A673 (cell line): ENCODE measurements at regions not wholly inside any gene's neighbourhood (a gene's known extent, or its start where the extent isn't known, plus 50 kb on each side); places are given as distances from the start of the nearest gene placed in this dataset.

ENCODE experiments used
- BruUV-seq: library from RNA; stranded (reverse); fragments of 400-500 nt; replicated peaks from 2 replicates; lab custom pipeline; 2021; lab: Mats Ljungman, UMichigan
- CTCF ChIA-PET: fragments of 300-600 bp; sonication (Branson Sonifier 250); formaldehyde crosslinking; loops from one replicate; lab custom pipeline; 2022; ENCODE audit warnings: antibody characterized with exemption; lab: Charles Lee
- POLR2A ChIA-PET: fragments of 300-600 bp; sonication (Branson Sonifier 250); formaldehyde crosslinking; loops from one replicate; lab custom pipeline; 2022; ENCODE audit warnings: antibody characterized with exemption; ENCODE audit not compliant: low non-redundant PET; lab: Charles Lee
- DNase-seq: peaks from one replicate; pipeline ENCODE4 v3.0.0-alpha.2; 2015; ENCODE audit warnings: low spot score
- H3K27ac ChIP-seq: fragments of 200-600 bp; sonication (generic); 2 replicates; pipeline ENCODE4 v1.5.1; 2016; ENCODE audit warnings: mixed run types, low read depth, mild to moderate bottlenecking, mixed read lengths, antibody characterized with exemption, low read length; ENCODE audit not compliant: poor library complexity, severe bottlenecking
- H3K27me3 ChIP-seq: fragments of 200-600 bp; sonication (generic); replicated peaks from 2 replicates; pipeline ENCODE4 v1.6.1; 2017; ENCODE audit warnings: mixed run types, low read depth, mild to moderate bottlenecking, mixed read lengths, antibody characterized with exemption, low read length; ENCODE audit not compliant: insufficient read depth, poor library complexity
- H3K36me3 ChIP-seq: fragments of 200-600 bp; sonication (generic); 2 replicates; pipeline ENCODE4 v1.6.1; 2016; ENCODE audit warnings: mixed run types, mild to moderate bottlenecking, mixed read lengths, antibody characterized with exemption, low read length; ENCODE audit not compliant: insufficient read depth, poor library complexity, severe bottlenecking
- H3K4me1 ChIP-seq: fragments of 200-600 bp; sonication (generic); 2 replicates; pipeline ENCODE4 v1.6.1; 2017; ENCODE audit warnings: mixed run types, mild to moderate bottlenecking, mixed read lengths, antibody characterized with exemption, low read length; ENCODE audit not compliant: insufficient read depth, poor library complexity, severe bottlenecking
- H3K4me3 ChIP-seq: fragments of 200-600 bp; sonication (generic); 2 replicates; pipeline ENCODE4 v1.5.1; 2016; ENCODE audit warnings: low read depth, mixed run types, mild to moderate bottlenecking, mixed read lengths, low read length; ENCODE audit not compliant: poor library complexity, severe bottlenecking
- H3K9me3 ChIP-seq: fragments of 200-600 bp; sonication (generic); 2 replicates; pipeline ENCODE4 v1.6.1; 2016; ENCODE audit warnings: mixed run types, low read depth, mild to moderate bottlenecking, mixed read lengths, antibody characterized with exemption, low read length; ENCODE audit not compliant: poor library complexity, severe bottlenecking
- EZH2 ChIP-seq: fragments of 200-600 bp; sonication (generic); IDR thresholded peaks from 2 replicates; pipeline ENCODE4 v1.6.1; 2017; ENCODE audit warnings: borderline replicate concordance, low read depth, mild to moderate bottlenecking, mixed read lengths, antibody characterized with exemption, low read length; ENCODE audit not compliant: poor library complexity, severe bottlenecking
- intact Hi-C: fragments of 100-400 bp; cut with micrococcal nuclease; formaldehyde crosslinking; loops from one replicate; pipeline ENCODE4 v1.10.0; 2022; ENCODE audit not compliant: unreplicated experiment
- TF ChIP-seq, protein P1 (sequence below): fragments of 300-800, 200-600 bp; sonication (generic); conservative IDR thresholded peaks from 2 replicates; pipeline ENCODE4 v1.5.1; 2017; ENCODE audit warnings: low read depth, mild to moderate bottlenecking, antibody characterized with exemption, low read length, moderate library complexity, mixed read lengths

DNA sequence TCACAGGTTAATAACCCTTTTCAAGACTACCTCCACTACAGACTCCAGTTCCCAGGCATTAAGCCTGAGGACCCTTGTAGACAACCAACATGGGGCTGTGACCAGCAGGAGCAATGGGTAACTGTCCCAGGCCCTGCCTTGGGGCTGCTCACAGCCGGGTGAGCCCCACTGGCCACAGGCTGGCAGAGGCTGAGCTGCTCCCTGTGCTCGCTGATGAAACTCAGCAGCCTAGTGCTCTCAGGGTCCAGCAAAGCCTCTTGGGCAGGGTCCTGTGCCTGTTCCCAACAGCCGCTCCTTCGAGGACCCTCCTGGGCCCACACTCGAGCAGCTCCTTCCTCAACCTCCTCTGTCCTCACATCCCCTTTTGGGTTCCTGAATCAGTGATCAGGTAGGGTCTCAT is 99.8 kb downstream of the VPREB1 start:
- BruUV-seq, result no TSS peak
- intact Hi-C loops, result no loop called here
- DNase-seq, result no peak
- no peak overlapping the region for H3K27ac ChIP-seq
- no peak overlapping the region for H3K4me3 ChIP-seq
- CTCF ChIA-PET, result no interaction called here
- no peaks in the 10 kb centered on the region for H3K9me3 ChIP-seq
- no peaks in the 10 kb centered on the region for H3K36me3 ChIP-seq
- TF ChIP-seq EZH2, result no peak
- TF ChIP-seq, protein P1, sequence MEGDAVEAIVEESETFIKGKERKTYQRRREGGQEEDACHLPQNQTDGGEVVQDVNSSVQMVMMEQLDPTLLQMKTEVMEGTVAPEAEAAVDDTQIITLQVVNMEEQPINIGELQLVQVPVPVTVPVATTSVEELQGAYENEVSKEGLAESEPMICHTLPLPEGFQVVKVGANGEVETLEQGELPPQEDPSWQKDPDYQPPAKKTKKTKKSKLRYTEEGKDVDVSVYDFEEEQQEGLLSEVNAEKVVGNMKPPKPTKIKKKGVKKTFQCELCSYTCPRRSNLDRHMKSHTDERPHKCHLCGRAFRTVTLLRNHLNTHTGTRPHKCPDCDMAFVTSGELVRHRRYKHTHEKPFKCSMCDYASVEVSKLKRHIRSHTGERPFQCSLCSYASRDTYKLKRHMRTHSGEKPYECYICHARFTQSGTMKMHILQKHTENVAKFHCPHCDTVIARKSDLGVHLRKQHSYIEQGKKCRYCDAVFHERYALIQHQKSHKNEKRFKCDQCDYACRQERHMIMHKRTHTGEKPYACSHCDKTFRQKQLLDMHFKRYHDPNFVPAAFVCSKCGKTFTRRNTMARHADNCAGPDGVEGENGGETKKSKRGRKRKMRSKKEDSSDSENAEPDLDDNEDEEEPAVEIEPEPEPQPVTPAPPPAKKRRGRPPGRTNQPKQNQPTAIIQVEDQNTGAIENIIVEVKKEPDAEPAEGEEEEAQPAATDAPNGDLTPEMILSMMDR, result no peak
- no peaks in the 10 kb centered on the region for H3K4me1 ChIP-seq
- peaks cover 54% of the 10 kb centered on the region for H3K27me3 ChIP-seq
- POLR2A ChIA-PET, result no interaction called here

DNA sequence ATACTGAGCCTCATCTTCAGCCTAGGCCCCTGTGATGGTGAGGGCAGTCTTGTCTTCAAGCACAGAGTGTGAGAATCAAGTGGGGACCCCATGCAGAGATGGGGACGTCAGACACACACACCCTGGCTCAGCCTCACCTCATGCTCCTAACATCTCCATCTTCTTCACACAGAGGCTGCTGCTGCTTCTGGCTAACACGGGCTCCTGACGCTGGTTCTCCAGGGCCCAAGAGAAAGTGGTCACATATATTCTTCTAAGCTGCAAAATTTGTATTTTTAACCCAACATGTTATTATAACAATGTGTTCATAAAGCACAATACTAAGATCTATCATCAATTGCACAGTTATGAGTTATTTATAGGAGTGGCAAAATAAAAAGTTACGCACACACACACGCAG is 101.2 kb downstream of the VPREB1 start:
- BruUV-seq, result no TSS peak
- CTCF ChIA-PET, result no interaction called here
- no peak overlapping the region for H3K4me3 ChIP-seq
- H3K27ac ChIP-seq, result no peak overlapping the region
- TF ChIP-seq, protein P1, result no peak
- TF ChIP-seq EZH2, result no peak
- no peak for DNase-seq
- POLR2A ChIA-PET, result no interaction called here
- no peaks in the 10 kb centered on the region for H3K36me3 ChIP-seq
- H3K4me1 ChIP-seq, result no peaks in the 10 kb centered on the region
- intact Hi-C loops, result no loop called here
- peaks cover 54% of the 10 kb centered on the region for H3K27me3 ChIP-seq
- no peaks in the 10 kb centered on the region for H3K9me3 ChIP-seq

DNA sequence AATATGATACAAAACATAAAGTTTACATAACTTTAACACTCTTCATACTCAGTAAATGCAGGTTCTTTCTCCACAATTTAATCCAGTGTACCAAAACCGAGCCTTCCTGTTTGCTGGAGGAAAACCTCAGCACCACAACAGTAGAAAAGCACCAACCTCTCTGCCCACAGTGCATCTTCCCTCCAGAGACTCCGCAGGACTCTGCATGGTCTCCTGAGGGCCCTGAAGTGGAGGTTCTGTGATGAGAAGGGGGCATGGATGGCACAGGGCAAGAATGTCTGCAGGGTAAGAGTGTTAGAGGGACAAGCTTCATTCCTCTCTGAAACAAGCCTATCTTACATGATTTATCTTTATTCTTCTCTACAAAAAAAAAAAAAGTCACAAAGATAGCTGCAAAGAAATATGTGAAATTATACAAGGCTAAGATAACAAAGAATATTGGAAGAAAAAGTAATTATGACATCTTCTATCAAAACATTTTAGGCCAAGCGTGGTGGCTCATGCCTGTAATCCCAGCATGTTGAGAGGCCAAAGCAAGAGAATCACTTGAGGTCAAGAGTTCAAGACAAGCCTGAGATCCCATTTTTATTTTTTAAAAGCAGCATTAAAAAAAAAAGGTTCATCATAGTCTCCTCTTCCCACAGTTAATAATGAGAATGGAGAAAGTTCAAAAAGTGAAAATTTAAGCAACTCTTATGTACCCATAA is 102.0 kb downstream of the VPREB1 start:
- H3K36me3 ChIP-seq, result no peaks in the 10 kb centered on the region
- ChIA-PET CTCF (interaction anchor here (0.6 kb wide), 1 partner anchor 25 kb away, joined by 3 read pairs; no protein-coding TSS in a partner anchor), POLR2A (no interaction called here)
- no peak for DNase-seq
- no peak overlapping the region for H3K27ac ChIP-seq
- peaks cover 54% of the 10 kb centered on the region for H3K27me3 ChIP-seq
- no peaks in the 10 kb centered on the region for H3K4me1 ChIP-seq
- H3K9me3 ChIP-seq, result no peaks in the 10 kb centered on the region
- intact Hi-C loops, result no loop called here
- TF ChIP-seq EZH2, result no peak
- TF ChIP-seq, protein P1, result no peak
- H3K4me3 ChIP-seq, result no peak overlapping the region
- no TSS peak for BruUV-seq
